Ishikawa (cell line): ENCODE measurements at regions not wholly inside any gene's neighbourhood (a gene's known extent, or its start where the extent isn't known, plus 50 kb on each side); places are given as distances from the start of the nearest gene placed in this dataset.

Source experiments
- CEBPB ChIP-seq: IDR thresholded peaks from 2 replicates; pipeline ENCODE4 v1.6.1; 2012
- CREB1 ChIP-seq: IDR thresholded peaks from 2 replicates; pipeline ENCODE4 v1.6.1; 2012; ENCODE audit warnings: low read depth
- EGR1 ChIP-seq: IDR thresholded peaks from 2 replicates; pipeline ENCODE4 v1.6.1; 2012
- EP300 ChIP-seq: IDR thresholded peaks from 2 replicates; pipeline ENCODE4 v1.6.1; 2012; ENCODE audit warnings: borderline replicate concordance
- FOXM1 ChIP-seq: IDR thresholded peaks from 2 replicates; pipeline ENCODE4 v1.6.1; 2012; ENCODE audit warnings: low read depth, borderline replicate concordance
- MAX ChIP-seq: IDR thresholded peaks from 2 replicates; pipeline ENCODE4 v1.6.1; 2012
- RAD21 ChIP-seq: IDR thresholded peaks from 2 replicates; pipeline ENCODE4 v1.6.1; 2012; ENCODE audit warnings: low read depth
- REST ChIP-seq: IDR thresholded peaks from 2 replicates; pipeline ENCODE4 v1.6.1; 2012; ENCODE audit warnings: low read depth, mild to moderate bottlenecking
- TAF1 ChIP-seq: IDR thresholded peaks from 2 replicates; pipeline ENCODE4 v1.6.1; 2012; ENCODE audit warnings: low read depth, mild to moderate bottlenecking
- TCF12 ChIP-seq: IDR thresholded peaks from 2 replicates; pipeline ENCODE4 v1.6.1; 2012; ENCODE audit warnings: low read depth
- TEAD4 ChIP-seq: IDR thresholded peaks from 2 replicates; pipeline ENCODE4 v1.6.1; 2012
- USF1 ChIP-seq: IDR thresholded peaks from 2 replicates; pipeline ENCODE4 v1.6.1; 2012
- YY1 ChIP-seq: IDR thresholded peaks from 2 replicates; pipeline ENCODE4 v1.6.1; 2012; ENCODE audit warnings: low read depth
- ZBTB7A ChIP-seq: IDR thresholded peaks from 2 replicates; pipeline ENCODE4 v1.6.1; 2012; ENCODE audit warnings: low read depth

- TF ChIP-seq TAF1 (no peak), YY1 (no peak), CREB1 (no peak), CEBPB (no peak), FOXM1 (no peak), EP300 (no peak), TEAD4 (no peak), EGR1 (no peak), MAX (no peak), TCF12 (no peak), REST (no peak), USF1 (no peak), ZBTB7A (no peak), RAD21 (no peak)
These were observed 269.5 kb upstream of the ATP11B start for GRCh38 chr3:182523836-182524235.
